ENCODE measurements at regions not wholly inside any gene's neighbourhood (a gene's known extent, or its start where the extent isn't known, plus 50 kb on each side); places are given as distances from the start of the nearest gene placed in this dataset.

- Histone ChIP-seq H3K56ac (replicated peaks; ENCODE audit: insufficient read length, low read depth, low read length) (no peak overlapping the region), H3K4me2 (ENCODE audit: insufficient read depth in 1 of 2, low read depth in 2 of 2, low read length in 2 of 2) (no peak overlapping the region), H3K79me2 (ENCODE audit: control insufficient read depth in 1 of 2, insufficient read depth in 2 of 2, low read length in 2 of 2) (no peaks in the 10 kb centered on the region), H3K4me1 (replicated peaks in 1 of 4; ENCODE audit: control insufficient read depth in 3 of 4, insufficient read depth in 4 of 4, low read length in 3 of 4) (peaks cover 0 to 5% (median 0%) of the 10 kb centered on the region in 4 experiments; a peak in 1 of 7 replicates), H2BK12ac (ENCODE audit: low read depth, low read length) (no peak overlapping the region), H3K27ac (ENCODE audit: low read depth, low read length) (no peak overlapping the region), H3K18ac (ENCODE audit: extremely low read depth, low read length) (no peak overlapping the region), H2BK120ac (replicated peaks; ENCODE audit: low read depth, low read length) (no peak overlapping the region), H3K23ac (ENCODE audit: insufficient read length) (no peak overlapping the region), H2AK5ac (ENCODE audit: low read depth, low read length) (no peak overlapping the region), H3K23me2 (ENCODE audit: low read depth, low read length) (no peaks in the 10 kb centered on the region), H4K20me1 (replicated peaks in 1 of 2; ENCODE audit: control insufficient read depth in 1 of 2, insufficient read depth in 2 of 2, low read length in 2 of 2) (no peaks in the 10 kb centered on the region), H3K14ac (ENCODE audit: insufficient read length) (no peak overlapping the region), H2BK20ac (ENCODE audit: low read length) (no peak overlapping the region), H2AFZ (ENCODE audit: low read length) (no peak overlapping the region), H3K27me3 (replicated peaks in 1 of 4; ENCODE audit: control insufficient read depth in 3 of 4, extremely low read depth in 1 of 4, insufficient read depth in 3 of 4, low read length in 3 of 4) (no peaks in the 10 kb centered on the region), H3K9ac (replicated peaks in 1 of 4; ENCODE audit: extremely low read depth in 1 of 4, low read depth in 3 of 4, low read length in 3 of 4) (no peak overlapping the region), H4K8ac (ENCODE audit: extremely low read depth, insufficient read depth, low read length) (no peak overlapping the region), H2BK5ac (ENCODE audit: low read depth, low read length) (no peak overlapping the region), H3K79me1 (ENCODE audit: low read depth, low read length) (no peaks in the 10 kb centered on the region), H3K9me3 (ENCODE audit: insufficient read depth in 2 of 2, low read depth in 1 of 2, low read length in 1 of 2) (peaks cover 0 to 7% of the 10 kb centered on the region in 2 experiments; a peak in 1 of 4 replicates), H4K5ac (ENCODE audit: insufficient read length, low read depth, low read length) (no peak overlapping the region), H4K91ac (replicated peaks; ENCODE audit: insufficient read length, low read length) (no peak overlapping the region), H2BK15ac (ENCODE audit: low read length) (no peak overlapping the region), H3K4ac (replicated peaks; ENCODE audit: insufficient read length, low read depth, low read length) (no peak overlapping the region), H3K36me3 (ENCODE audit: control insufficient read depth in 2 of 4, insufficient read depth in 4 of 4, low read length in 3 of 4) (peaks cover 0 to 2% (median 0%) of the 10 kb centered on the region in 4 experiments; a peak in 1 of 8 replicates), H3K4me3 (ENCODE audit: extremely low read depth in 1 of 4, insufficient read depth in 2 of 4, low read depth in 3 of 4, low read length in 4 of 4) (no peak overlapping the region)
- FAIRE-seq (no peak), DNase-seq (ENCODE audit: low read depth in 1 of 2, low spot score in 2 of 2) (no peak)
- ChIA-PET POLR2A (ENCODE audit: partially characterized antibody) (no interaction called here), CTCF (ENCODE audit: partially characterized antibody) (interaction anchor here (0.6 kb wide), 1 partner anchor 709 kb away, joined by 3 read pairs; no protein-coding TSS in a partner anchor)
- no peak for TF ChIP-seq RBBP5 (IDR thresholded peaks at IDR 0.05; ENCODE audit: borderline replicate concordance, low read depth, low read length)
- no peak for TF ChIP-seq ATF2 (IDR thresholded peaks at IDR 0.05; ENCODE audit: low read length)
- no peak for TF ChIP-seq BCL11A (IDR thresholded peaks at IDR 0.05; ENCODE audit: low read depth in 2 of 2, low read length in 2 of 2)
- TF ChIP-seq CHD2 (IDR thresholded peaks at IDR 0.05; ENCODE audit: low read length), result no peak
- TF ChIP-seq TEAD4 (IDR thresholded peaks at IDR 0.05; ENCODE audit: low read depth, low read length), result no peak
Measured at GRCh38 chr13:76293751-76294150, 592.5 kb downstream of the KCTD12 start.

All from H1 (cell line).